Fibroblast of the aortic adventitia (primary cell): ENCODE measurements at regions not wholly inside any gene's neighbourhood (a gene's known extent, or its start where the extent isn't known, plus 50 kb on each side); places are given as distances from the start of the nearest gene placed in this dataset.
"Not testable (repeated sequence)": the region's sequence is repeated elsewhere in the genome, so short reads cannot be mapped to it uniquely, and the experiment has no call there.

Experiments used
- DNase-seq: peaks from one replicate; pipeline ENCODE4 v3.0.0-alpha.2; 2010; ENCODE audit warnings: low read depth
- H3K4me3 ChIP-seq: 2 replicates; pipeline ENCODE4 v1.5.1; 2011; ENCODE audit warnings: low read depth, mild to moderate bottlenecking, control low read depth, low read length, moderate library complexity
- TF ChIP-seq, protein P1 (sequence below): IDR thresholded peaks from 2 replicates; pipeline ENCODE4 v1.5.1; 2011; ENCODE audit warnings: mild to moderate bottlenecking, low read length, control low read depth, inconsistent platforms; ENCODE audit not compliant: insufficient read depth

DNA sequence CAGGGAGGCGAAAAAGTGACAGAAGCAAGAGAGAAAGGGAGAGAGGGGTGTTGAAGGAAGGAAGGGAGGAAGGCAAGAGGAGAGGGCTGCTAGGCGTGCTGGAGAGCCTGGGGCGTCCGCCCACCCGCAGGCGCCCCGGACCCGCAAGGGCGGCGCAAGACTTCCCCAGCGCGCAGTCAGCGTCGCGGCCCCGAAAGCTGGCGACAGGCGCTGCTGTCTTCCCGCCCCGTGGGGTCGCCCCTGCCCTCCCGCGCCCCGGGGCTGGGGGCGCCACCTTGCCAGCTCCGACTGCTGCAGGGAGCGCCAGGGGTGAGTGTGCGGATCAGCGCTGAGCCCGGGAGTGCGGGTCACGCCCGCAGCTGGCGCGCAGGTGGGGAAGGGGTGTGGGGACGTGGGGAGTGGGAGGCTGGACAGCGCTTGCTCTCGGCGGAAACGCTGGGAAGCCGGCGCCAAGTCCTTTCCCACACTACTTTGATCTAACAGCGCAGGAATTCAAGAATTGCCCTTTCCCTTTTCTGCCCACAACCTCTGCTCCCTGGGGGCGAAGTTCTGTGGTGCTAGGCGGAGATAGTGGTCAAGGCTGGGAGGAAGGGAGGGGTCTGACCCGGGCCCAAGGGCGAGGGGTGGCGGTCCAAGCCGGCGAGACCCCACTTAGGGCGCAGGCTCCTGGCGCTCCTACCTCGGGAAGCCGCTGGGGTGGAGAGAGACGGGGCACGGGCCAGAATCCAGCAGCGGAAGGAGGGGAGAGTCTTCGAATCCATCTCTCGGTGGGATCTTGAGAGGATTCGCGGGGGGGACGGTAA lies 266.1 kb downstream of the CGGBP1 start, which contains the start of gene HTR1F:
HTR1F (plus strand) TSS at position 173 of the 803 bp plus-strand sequence.
- peak within 1 kb of the TSS; percentile 73 for H3K4me3 ChIP-seq
- TF ChIP-seq, protein P1, sequence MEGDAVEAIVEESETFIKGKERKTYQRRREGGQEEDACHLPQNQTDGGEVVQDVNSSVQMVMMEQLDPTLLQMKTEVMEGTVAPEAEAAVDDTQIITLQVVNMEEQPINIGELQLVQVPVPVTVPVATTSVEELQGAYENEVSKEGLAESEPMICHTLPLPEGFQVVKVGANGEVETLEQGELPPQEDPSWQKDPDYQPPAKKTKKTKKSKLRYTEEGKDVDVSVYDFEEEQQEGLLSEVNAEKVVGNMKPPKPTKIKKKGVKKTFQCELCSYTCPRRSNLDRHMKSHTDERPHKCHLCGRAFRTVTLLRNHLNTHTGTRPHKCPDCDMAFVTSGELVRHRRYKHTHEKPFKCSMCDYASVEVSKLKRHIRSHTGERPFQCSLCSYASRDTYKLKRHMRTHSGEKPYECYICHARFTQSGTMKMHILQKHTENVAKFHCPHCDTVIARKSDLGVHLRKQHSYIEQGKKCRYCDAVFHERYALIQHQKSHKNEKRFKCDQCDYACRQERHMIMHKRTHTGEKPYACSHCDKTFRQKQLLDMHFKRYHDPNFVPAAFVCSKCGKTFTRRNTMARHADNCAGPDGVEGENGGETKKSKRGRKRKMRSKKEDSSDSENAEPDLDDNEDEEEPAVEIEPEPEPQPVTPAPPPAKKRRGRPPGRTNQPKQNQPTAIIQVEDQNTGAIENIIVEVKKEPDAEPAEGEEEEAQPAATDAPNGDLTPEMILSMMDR, result peak; percentile 2
- DNase-seq, result no peak

DNA sequence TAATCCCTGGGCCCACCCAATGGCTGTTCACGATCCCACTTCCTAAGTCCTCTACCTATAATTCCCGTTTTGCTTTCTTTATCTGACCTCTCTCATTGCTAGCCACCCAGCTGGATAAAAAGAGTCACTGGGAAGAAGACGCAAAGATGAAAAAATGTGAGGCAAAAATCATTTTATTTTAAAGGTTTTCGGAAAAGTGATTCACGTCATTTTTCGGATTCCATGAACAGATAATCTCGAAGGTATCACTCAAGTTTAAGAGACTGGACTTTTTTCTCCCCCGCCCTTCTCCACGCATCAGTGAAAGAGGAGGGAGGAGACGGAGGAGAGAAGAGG lies 266.6 kb downstream of the CGGBP1 start:
- no peak for DNase-seq
- peak overlapping the region; percentile 73 for H3K4me3 ChIP-seq
- TF ChIP-seq, protein P1, result no peak

DNA sequence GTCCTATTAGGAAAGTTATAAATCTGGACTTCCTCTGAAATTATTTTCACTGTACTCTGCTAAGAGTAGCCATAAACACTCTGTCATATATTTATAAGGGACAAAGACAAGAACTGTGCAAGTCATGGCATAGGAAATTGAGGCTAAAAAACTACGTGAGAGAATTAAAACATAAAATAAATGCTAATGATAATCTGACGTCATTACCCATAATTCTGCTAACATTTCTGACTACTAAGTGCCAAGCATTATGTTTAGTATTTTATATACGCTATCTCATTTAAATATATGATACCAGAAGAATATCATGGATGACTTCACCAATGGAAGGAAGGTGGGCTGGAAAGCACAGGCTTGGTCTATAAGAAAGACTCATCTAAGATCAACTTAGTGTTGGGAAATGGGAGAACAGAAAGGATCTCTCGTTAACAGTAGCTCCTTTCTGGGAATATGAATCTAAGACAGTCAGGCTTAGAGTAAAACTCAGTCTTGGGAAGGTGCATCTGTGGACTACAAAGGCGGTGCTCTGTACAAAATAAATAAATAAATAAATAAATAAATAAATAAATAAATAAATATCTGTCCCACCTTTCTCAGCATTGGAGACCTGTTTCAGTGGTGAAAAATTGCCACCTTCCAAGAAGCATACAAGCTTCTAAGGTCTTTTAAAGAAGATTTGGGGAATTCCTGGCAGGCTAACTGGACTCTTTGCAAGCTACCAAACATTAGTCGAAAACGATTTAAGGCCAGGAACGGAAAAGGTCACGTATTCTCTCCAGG lies 267.4 kb downstream of the CGGBP1 start:
- DNase-seq, result no peak
- TF ChIP-seq, protein P1, result no peak

GRCh38 chr3:87789049-87789448 lies 269.8 kb downstream of the CGGBP1 start:
- DNase-seq, H3K4me3 ChIP-seq: not testable (repeated sequence)

More for the DNA sequence above, 267.4 kb downstream of the CGGBP1 start:
- peak overlapping the region; percentile 73 for H3K4me3 ChIP-seq

GRCh38 chr3:87788516-87788915 lies 270.3 kb downstream of the CGGBP1 start:
- H3K4me3 ChIP-seq, result no peak overlapping the region
- TF ChIP-seq, protein P1, result no peak
- DNase-seq, result no peak

DNA sequence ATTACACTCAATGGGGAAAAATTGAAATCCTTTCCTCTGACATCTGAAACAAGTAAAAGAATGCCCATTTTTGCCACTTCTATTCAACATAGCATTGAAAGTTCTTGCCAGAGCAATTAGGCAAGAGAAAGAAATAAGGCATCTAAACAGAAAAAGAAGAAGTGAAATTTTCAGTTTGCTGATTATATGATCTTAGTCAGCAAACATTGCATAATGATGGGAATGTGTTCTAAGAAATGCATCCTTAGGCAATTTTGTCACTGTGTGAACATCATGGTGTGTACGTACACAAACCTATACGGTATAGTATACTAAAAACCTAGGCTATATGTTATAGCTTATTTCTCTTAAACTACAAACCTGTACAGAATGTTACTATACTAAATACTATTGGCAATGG lies 278.0 kb downstream of the CGGBP1 start:
- no peak overlapping the region for H3K4me3 ChIP-seq
- TF ChIP-seq, protein P1, result no peak
- DNase-seq, result no peak

DNA sequence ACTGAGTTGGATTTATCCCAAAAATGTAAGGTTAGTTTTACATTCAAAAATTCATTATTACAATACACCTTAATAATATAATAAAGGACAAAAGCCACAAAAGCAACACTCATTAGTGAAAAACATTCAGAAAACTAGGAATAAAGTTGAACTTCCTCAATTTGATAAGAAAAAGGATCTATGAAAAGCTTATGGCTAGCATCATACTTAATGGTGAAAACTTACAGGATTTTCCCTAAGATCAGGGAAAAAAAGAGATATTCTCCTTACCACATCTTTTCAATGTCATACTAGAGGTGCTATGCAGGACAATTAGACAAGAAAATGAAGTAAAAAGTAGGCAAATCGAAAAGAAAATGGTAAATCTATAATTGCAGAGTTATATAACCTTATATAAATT lies 279.9 kb downstream of the CGGBP1 start:
- TF ChIP-seq, protein P1, result no peak
- H3K4me3 ChIP-seq, result no peak overlapping the region
- DNase-seq, result no peak
